Neural crest cell (in vitro differentiated cells): ENCODE measurements at regions not wholly inside any gene's neighbourhood (a gene's known extent, or its start where the extent isn't known, plus 50 kb on each side); places are given as distances from the start of the nearest gene placed in this dataset.

Experiments
- DNase-seq: peaks from one replicate; pipeline ENCODE4 v3.0.0; 2021; ENCODE audit warnings: low read depth, mixed read lengths, low spot score
- H3K27ac Mint-ChIP-seq: one replicate; pipeline ENCODE4 v1.8.0; 2021; ENCODE audit warnings: mild to moderate bottlenecking, mixed read lengths; ENCODE audit not compliant: unreplicated experiment
- H3K27me3 Mint-ChIP-seq: 2 replicates; pipeline ENCODE4 v1.8.0; 2021; ENCODE audit warnings: low read depth, mild to moderate bottlenecking, mixed read lengths
- H3K36me3 Mint-ChIP-seq: 2 replicates; pipeline ENCODE4 v1.8.0; 2021; ENCODE audit warnings: low read depth, mild to moderate bottlenecking, mixed read lengths
- H3K4me1 Mint-ChIP-seq: 2 replicates; pipeline ENCODE4 v1.8.0; 2021; ENCODE audit warnings: mixed read lengths
- H3K4me3 Mint-ChIP-seq: one replicate; pipeline ENCODE4 v1.8.0; 2021; ENCODE audit warnings: mild to moderate bottlenecking, mixed read lengths
- H3K9me3 Mint-ChIP-seq: 2 replicates; pipeline ENCODE4 v1.8.0; 2021; ENCODE audit warnings: mixed read lengths
- CTCF ChIP-seq: fragments of 200-600 bp; sonication (generic); conservative IDR thresholded peaks from 2 replicates; pipeline ENCODE4 v1.5.0; 2021; ENCODE audit warnings: antibody characterized with exemption, mild to moderate bottlenecking

GRCh38 chr13:73283636-73284035 is 224.8 kb downstream of the KLF5 start:
- H3K27me3 Mint-ChIP-seq: no peaks in the 10 kb centered on the region
- no peak for DNase-seq
- no peak overlapping the region for H3K27ac Mint-ChIP-seq
- H3K9me3 Mint-ChIP-seq: peaks cover 2% of the 10 kb centered on the region
- TF ChIP-seq CTCF: no peak
- H3K4me1 Mint-ChIP-seq: no peaks in the 10 kb centered on the region
- no peak overlapping the region for H3K4me3 Mint-ChIP-seq
- no peaks in the 10 kb centered on the region for H3K36me3 Mint-ChIP-seq

GRCh38 chr13:73281746-73282145 is 222.9 kb downstream of the KLF5 start:
- Mint-ChIP-seq H3K4me3 (no peak overlapping the region), H3K36me3 (peaks cover 3% of the 10 kb centered on the region), H3K9me3 (peaks cover 7% of the 10 kb centered on the region), H3K4me1 (no peaks in the 10 kb centered on the region), H3K27ac (no peak overlapping the region), H3K27me3 (no peaks in the 10 kb centered on the region)
- DNase-seq: no peak
- no peak for TF ChIP-seq CTCF

- H3K36me3 Mint-ChIP-seq: peaks cover 3% of the 10 kb centered on the region
- H3K4me1 Mint-ChIP-seq: no peaks in the 10 kb centered on the region
- TF ChIP-seq CTCF: no peak
- no peak overlapping the region for H3K27ac Mint-ChIP-seq
- no peak overlapping the region for H3K4me3 Mint-ChIP-seq
- no peaks in the 10 kb centered on the region for H3K27me3 Mint-ChIP-seq
- H3K9me3 Mint-ChIP-seq: peaks cover 9% of the 10 kb centered on the region
- no peak for DNase-seq
Measured at GRCh38 chr13:73278186-73278585, 219.4 kb downstream of the KLF5 start.

DNA sequence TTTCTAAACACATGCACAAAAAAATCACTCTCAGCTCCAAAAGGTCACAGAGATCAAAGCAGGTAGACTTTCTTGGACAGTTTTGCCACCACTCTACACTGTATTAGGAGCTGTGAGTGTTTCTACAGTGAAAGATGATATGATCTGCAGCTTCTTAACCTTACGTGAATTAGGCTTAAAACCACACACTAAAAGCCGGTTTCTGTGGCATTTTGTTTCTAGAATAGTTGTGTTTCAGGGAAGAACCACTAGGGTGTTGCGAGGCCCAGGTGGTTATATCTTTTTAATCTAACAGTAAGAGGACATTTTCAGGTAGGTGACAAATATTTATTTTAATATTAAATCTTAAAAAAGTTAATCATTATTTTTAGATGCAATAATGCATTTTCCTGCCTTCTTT is 216.4 kb downstream of the KLF5 start:
- DNase-seq: no peak
- no peak overlapping the region for H3K27ac Mint-ChIP-seq
- no peaks in the 10 kb centered on the region for H3K27me3 Mint-ChIP-seq
- peak; percentile 45 for TF ChIP-seq CTCF
- H3K9me3 Mint-ChIP-seq: peaks cover 7% of the 10 kb centered on the region
- H3K4me1 Mint-ChIP-seq: no peaks in the 10 kb centered on the region
- H3K36me3 Mint-ChIP-seq: peaks cover 3% of the 10 kb centered on the region
- no peak overlapping the region for H3K4me3 Mint-ChIP-seq

DNA sequence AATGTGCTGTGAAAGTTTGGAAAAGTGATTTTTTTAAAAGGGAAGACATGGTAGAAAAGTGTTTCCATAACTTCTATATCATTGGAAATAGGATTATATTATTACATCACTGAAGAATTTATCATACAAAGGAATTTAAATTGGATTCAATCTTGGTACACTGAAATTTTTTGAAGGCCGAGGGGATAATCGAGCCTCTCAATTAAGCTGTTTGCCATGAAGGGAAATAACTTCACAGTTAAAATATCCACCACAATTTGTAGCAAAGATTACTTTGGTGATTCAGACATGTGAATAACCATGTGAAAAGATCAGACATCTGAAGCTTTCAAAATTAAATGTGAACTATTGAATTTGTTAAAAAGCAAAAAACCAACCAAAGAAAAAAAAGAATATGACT is 215.3 kb downstream of the KLF5 start:
- H3K27ac Mint-ChIP-seq: no peak overlapping the region
- DNase-seq: no peak
- H3K4me3 Mint-ChIP-seq: no peak overlapping the region
- no peaks in the 10 kb centered on the region for H3K4me1 Mint-ChIP-seq
- peaks cover 3% of the 10 kb centered on the region for H3K36me3 Mint-ChIP-seq
- no peaks in the 10 kb centered on the region for H3K27me3 Mint-ChIP-seq
- TF ChIP-seq CTCF: no peak
- H3K9me3 Mint-ChIP-seq: peaks cover 12% of the 10 kb centered on the region

DNA sequence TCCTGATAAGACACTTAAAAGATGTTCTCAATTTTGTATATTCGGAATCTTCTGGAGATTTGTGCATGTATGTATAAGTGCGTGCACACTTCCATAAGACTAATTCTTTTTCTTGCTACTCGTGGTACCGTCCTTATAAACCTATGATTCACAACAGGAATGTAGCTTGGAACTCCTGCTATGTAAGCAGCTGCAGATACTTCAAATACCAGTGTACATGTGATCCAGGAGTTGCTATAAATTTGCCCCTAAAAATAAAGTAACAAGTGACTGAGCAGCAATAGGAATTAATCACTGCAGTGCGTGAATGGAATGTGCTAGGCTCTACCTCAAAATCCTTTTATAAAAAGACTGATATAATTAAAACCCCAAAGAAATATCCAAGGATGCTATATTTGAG is 214.9 kb downstream of the KLF5 start:
- Mint-ChIP-seq H3K9me3 (peaks cover 12% of the 10 kb centered on the region), H3K4me1 (no peaks in the 10 kb centered on the region), H3K36me3 (peaks cover 3% of the 10 kb centered on the region), H3K4me3 (no peak overlapping the region), H3K27me3 (no peaks in the 10 kb centered on the region), H3K27ac (no peak overlapping the region)
- no peak for DNase-seq
- no peak for TF ChIP-seq CTCF
